H1 (cell line): ENCODE measurements at regions not wholly inside any gene's neighbourhood (a gene's known extent, or its start where the extent isn't known, plus 50 kb on each side); places are given as distances from the start of the nearest gene placed in this dataset.

Experiments
- GABPA ChIP-seq: IDR thresholded peaks from 2 replicates; pipeline ENCODE4 v1.6.1; 2011; ENCODE audit warnings: mild to moderate bottlenecking, low read length, moderate library complexity, borderline replicate concordance; ENCODE audit not compliant: insufficient read depth
- POLR2A ChIP-seq, 2 experiments: IDR thresholded peaks; 1 replicate in 1 of 2; 2 replicates in 1 of 2; pipeline ENCODE4 v1.6.1; 2011; ENCODE audit warnings: low read depth in 2 of 2, low read length in 2 of 2, mild to moderate bottlenecking in 2 of 2; ENCODE audit errors: control extremely low read depth in 1 of 2
- SP1 ChIP-seq: IDR thresholded peaks from 2 replicates; pipeline ENCODE4 v1.6.1; 2011; ENCODE audit warnings: low read depth, low read length
- TF ChIP-seq, protein P1 (sequence below), 3 experiments: IDR thresholded peaks; 1 replicate in 2 of 3; 2 replicates in 1 of 3; pipeline versions ENCODE4 v1.5.1 to v1.6.1; 2011; ENCODE audit warnings: low read length in 3 of 3, mild to moderate bottlenecking in 3 of 3, inconsistent platforms in 2 of 3, low read depth in 1 of 3, moderate library complexity in 1 of 3; ENCODE audit not compliant: insufficient read depth in 1 of 3; ENCODE audit errors: control extremely low read depth in 1 of 3

DNA sequence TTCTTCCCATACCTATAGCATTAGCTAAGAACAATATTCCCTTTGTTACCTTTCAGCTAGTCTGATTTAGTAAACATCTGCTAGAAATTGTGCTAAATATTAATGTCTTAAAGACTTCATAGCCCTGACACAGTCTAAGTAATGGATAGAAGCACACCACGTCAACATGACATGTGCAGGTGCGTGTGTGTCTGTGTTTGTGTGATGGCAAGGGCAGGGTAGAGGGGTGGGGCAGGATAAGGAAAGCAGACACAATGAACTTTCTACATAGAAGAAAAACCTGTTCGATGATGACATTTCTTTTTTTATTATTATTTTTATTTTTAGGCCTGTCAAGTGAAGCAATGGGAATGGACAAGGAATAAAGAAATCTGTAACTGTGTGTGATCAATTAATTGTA, 223.3 kb downstream of the NOL4 start:
- TF ChIP-seq, protein P1, sequence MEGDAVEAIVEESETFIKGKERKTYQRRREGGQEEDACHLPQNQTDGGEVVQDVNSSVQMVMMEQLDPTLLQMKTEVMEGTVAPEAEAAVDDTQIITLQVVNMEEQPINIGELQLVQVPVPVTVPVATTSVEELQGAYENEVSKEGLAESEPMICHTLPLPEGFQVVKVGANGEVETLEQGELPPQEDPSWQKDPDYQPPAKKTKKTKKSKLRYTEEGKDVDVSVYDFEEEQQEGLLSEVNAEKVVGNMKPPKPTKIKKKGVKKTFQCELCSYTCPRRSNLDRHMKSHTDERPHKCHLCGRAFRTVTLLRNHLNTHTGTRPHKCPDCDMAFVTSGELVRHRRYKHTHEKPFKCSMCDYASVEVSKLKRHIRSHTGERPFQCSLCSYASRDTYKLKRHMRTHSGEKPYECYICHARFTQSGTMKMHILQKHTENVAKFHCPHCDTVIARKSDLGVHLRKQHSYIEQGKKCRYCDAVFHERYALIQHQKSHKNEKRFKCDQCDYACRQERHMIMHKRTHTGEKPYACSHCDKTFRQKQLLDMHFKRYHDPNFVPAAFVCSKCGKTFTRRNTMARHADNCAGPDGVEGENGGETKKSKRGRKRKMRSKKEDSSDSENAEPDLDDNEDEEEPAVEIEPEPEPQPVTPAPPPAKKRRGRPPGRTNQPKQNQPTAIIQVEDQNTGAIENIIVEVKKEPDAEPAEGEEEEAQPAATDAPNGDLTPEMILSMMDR (IDR thresholded peaks at IDR 0.05; ENCODE audit: control extremely low read depth in 1 of 3, insufficient read depth in 1 of 3, low read depth in 1 of 3, low read length in 3 of 3): no peak
- TF ChIP-seq SP1 (no peak), GABPA (no peak), POLR2A (IDR thresholded peaks at IDR 0.05; ENCODE audit: control extremely low read depth in 1 of 2, low read depth in 2 of 2, low read length in 2 of 2) (no peak)
